Endodermal cell (in vitro differentiated cells): ENCODE measurements at regions not wholly inside any gene's neighbourhood (a gene's known extent, or its start where the extent isn't known, plus 50 kb on each side); places are given as distances from the start of the nearest gene placed in this dataset.

Source experiments
- DNase-seq: peaks from one replicate; pipeline ENCODE4 v3.0.0-alpha.2; 2017
- H3K27ac ChIP-seq: 2 replicates; pipeline ENCODE4 v1.5.1; 2013; ENCODE audit warnings: mild to moderate bottlenecking, low read depth, low read length, moderate library complexity
- H3K27me3 ChIP-seq: 2 replicates; pipeline ENCODE4 v1.6.1; 2013; ENCODE audit warnings: mild to moderate bottlenecking, low read length, moderate library complexity; ENCODE audit not compliant: insufficient read depth, control insufficient read depth, poor library complexity, severe bottlenecking
- H3K36me3 ChIP-seq: 2 replicates; pipeline ENCODE4 v1.7.0; 2013; ENCODE audit warnings: mild to moderate bottlenecking, low read length, moderate library complexity; ENCODE audit not compliant: control insufficient read depth, insufficient read depth
- H3K4me1 ChIP-seq: one replicate; pipeline ENCODE4 v1.7.0; 2013; ENCODE audit warnings: low read length; ENCODE audit not compliant: control insufficient read depth, insufficient read depth
- H3K4me3 ChIP-seq: 2 replicates; pipeline ENCODE4 v1.5.1; 2013; ENCODE audit warnings: mild to moderate bottlenecking, low read length, moderate library complexity
- H3K9ac ChIP-seq: 2 replicates; pipeline ENCODE4 v1.6.1; 2013; ENCODE audit warnings: mild to moderate bottlenecking, low read length, moderate library complexity; ENCODE audit not compliant: poor library complexity, severe bottlenecking; ENCODE audit errors: extremely low read depth
- H3K9me3 ChIP-seq: 2 replicates; pipeline ENCODE4 v1.6.1; 2013; ENCODE audit warnings: mild to moderate bottlenecking, low read length, moderate library complexity; ENCODE audit not compliant: control insufficient read depth
- H3K27ac Mint-ChIP-seq: 2 replicates; pipeline ENCODE4 v1.8.0; 2020; ENCODE audit warnings: mixed read lengths
- H3K27me3 Mint-ChIP-seq: 2 replicates; pipeline ENCODE4 v1.8.0; 2021; ENCODE audit warnings: mild to moderate bottlenecking, mixed read lengths; ENCODE audit not compliant: insufficient read depth
- H3K36me3 Mint-ChIP-seq: 2 replicates; pipeline ENCODE4 v1.8.0; 2020; ENCODE audit warnings: low read depth, mixed read lengths
- H3K4me1 Mint-ChIP-seq: 2 replicates; pipeline ENCODE4 v1.8.0; 2020; ENCODE audit warnings: mixed read lengths
- H3K4me3 Mint-ChIP-seq: 2 replicates; pipeline ENCODE4 v1.8.0; 2020; ENCODE audit warnings: mild to moderate bottlenecking, moderate library complexity, mixed read lengths
- H3K9me3 Mint-ChIP-seq: 2 replicates; pipeline ENCODE4 v1.8.0; 2020; ENCODE audit warnings: mild to moderate bottlenecking, mixed read lengths
- CTCF ChIP-seq: fragments of 200-600 bp; sonication (generic); conservative IDR thresholded peaks from 2 replicates; pipeline ENCODE4 v1.5.0; 2021; ENCODE audit warnings: antibody characterized with exemption, mild to moderate bottlenecking
- WGBS, 2 experiments: methylation state at CpG; one replicate each; pipeline versions ENCODE4 v1.1.5 to v1.1.7; 2013; ENCODE audit warnings: missing lambda C conversion rate in 2 of 2, mixed read lengths in 1 of 2; ENCODE audit not compliant: insufficient coverage in 1 of 2, insufficient read length in 1 of 2; 5-methylcytosine and 5-hydroxymethylcytosine counted together

GRCh38 chr1:4561205-4561604 is 93.2 kb upstream of the AJAP1 start:
- DNase-seq = peak; percentile 57

GRCh38 chr1:4562321-4562720 is 92.1 kb upstream of the AJAP1 start:
- no peaks in the 10 kb centered on the region for H3K9me3 Mint-ChIP-seq
- 91 to 98% methylated on average over 9 of the region's 9 CpGs for WGBS, 2 experiments

More at GRCh38 chr1:4561205-4561604, 93.2 kb upstream of the AJAP1 start:
- no peak overlapping the region for H3K4me3 Mint-ChIP-seq
- no peaks in the 10 kb centered on the region for H3K4me1 Mint-ChIP-seq
- Histone ChIP-seq H3K36me3 (no peaks in the 10 kb centered on the region), H3K27me3 (no peaks in the 10 kb centered on the region), H3K27ac (no peak overlapping the region), H3K4me3 (no peak overlapping the region), H3K9me3 (no peaks in the 10 kb centered on the region), H3K9ac (no peak overlapping the region), H3K4me1 (no peaks in the 10 kb centered on the region)
- WGBS, 2 experiments = 62 to 71% methylated on average over 3 to 10 of the region's 10 CpGs
- peaks cover 4% of the 10 kb centered on the region for H3K27me3 Mint-ChIP-seq
- no peak for TF ChIP-seq CTCF
- H3K9me3 Mint-ChIP-seq = no peaks in the 10 kb centered on the region
- no peaks in the 10 kb centered on the region for H3K36me3 Mint-ChIP-seq
- H3K27ac Mint-ChIP-seq = no peak overlapping the region

GRCh38 chr1:4563586-4563985 is 90.8 kb upstream of the AJAP1 start:
- Mint-ChIP-seq H3K4me3 (no peak overlapping the region), H3K36me3 (no peaks in the 10 kb centered on the region), H3K9me3 (no peaks in the 10 kb centered on the region), H3K27ac (no peak overlapping the region), H3K27me3 (peaks cover 4% of the 10 kb centered on the region), H3K4me1 (no peaks in the 10 kb centered on the region)
- no peak overlapping the region for H3K27ac ChIP-seq
- H3K4me3 ChIP-seq = no peak overlapping the region
- H3K9me3 ChIP-seq = no peaks in the 10 kb centered on the region
- TF ChIP-seq CTCF = no peak
- no peak for DNase-seq
- H3K36me3 ChIP-seq = no peaks in the 10 kb centered on the region
- whole genome bisulfite sequencing, 2 experiments = 40 to 83% methylated on average over 1 to 4 of the region's 4 CpGs
- H3K27me3 ChIP-seq = no peaks in the 10 kb centered on the region
- no peaks in the 10 kb centered on the region for H3K4me1 ChIP-seq
- no peak overlapping the region for H3K9ac ChIP-seq

More at GRCh38 chr1:4562321-4562720, 92.1 kb upstream of the AJAP1 start:
- Histone ChIP-seq H3K27me3 (no peaks in the 10 kb centered on the region), H3K9me3 (no peaks in the 10 kb centered on the region), H3K4me1 (no peaks in the 10 kb centered on the region), H3K4me3 (no peak overlapping the region), H3K9ac (no peak overlapping the region), H3K27ac (no peak overlapping the region), H3K36me3 (no peaks in the 10 kb centered on the region)
- Mint-ChIP-seq H3K27ac (no peak overlapping the region), H3K4me1 (no peaks in the 10 kb centered on the region), H3K27me3 (peaks cover 4% of the 10 kb centered on the region), H3K4me3 (no peak overlapping the region), H3K36me3 (no peaks in the 10 kb centered on the region)
- DNase-seq = no peak
- TF ChIP-seq CTCF = no peak
